Astrocyte (in vitro differentiated cells and primary cell): ENCODE measurements at regions not wholly inside any gene's neighbourhood (a gene's known extent, or its start where the extent isn't known, plus 50 kb on each side); places are given as distances from the start of the nearest gene placed in this dataset.
"Not testable (repeated sequence)": the region's sequence is repeated elsewhere in the genome, so short reads cannot be mapped to it uniquely, and the experiment has no call there.

Experiments used
- CTCF ChIP-seq: IDR thresholded peaks from 2 replicates; pipeline ENCODE4 v1.5.1; 2011; ENCODE audit warnings: low read depth, mild to moderate bottlenecking, inconsistent platforms, low read length, moderate library complexity; ENCODE audit not compliant: insufficient read depth
- EZH2 ChIP-seq: IDR thresholded peaks from 2 replicates; pipeline ENCODE4 v1.6.1; 2012; ENCODE audit warnings: mild to moderate bottlenecking, low read length, inconsistent platforms; ENCODE audit not compliant: insufficient read depth

GRCh38 chrX:21228974-21229373 lies 145.2 kb upstream of the CNKSR2 start:
- not testable (repeated sequence) for TF ChIP-seq CTCF, EZH2
